Pancreas (tissue), 10 donors: ENCODE measurements at regions not wholly inside any gene's neighbourhood (a gene's known extent, or its start where the extent isn't known, plus 50 kb on each side); places are given as distances from the start of the nearest gene placed in this dataset.

Experiments used
- ATAC-seq, 4 donors: fragments of 200-7000 bp; cut with Tn5 transposase; one replicate each; pipeline versions ENCODE4 v1.8.0 to v1.9.1; 2020; ENCODE audit warnings: mild to moderate bottlenecking in 4 of 4, moderate library complexity in 4 of 4
- DNase-seq, 6 donors: peaks; one replicate each; pipeline ENCODE4 v3.0.0-alpha.2; 2020
- FAIRE-seq: peaks from 2 replicates; lab custom pipeline; 2012; peaks lifted over from hg19 to GRCh38; lab: Jason Lieb, UNC
- H3K27ac ChIP-seq, 4 donors: fragments of 200-600 bp; sonication (generic); 1 replicate in 3 of 4; 2 replicates in 1 of 4; pipeline versions ENCODE4 v1.5.0 to v1.8.0; 2020
- H3K27me3 ChIP-seq, 4 donors: fragments of 200-600 bp; one replicate each; pipeline ENCODE4 v1.8.0; 2021
- H3K36me3 ChIP-seq, 3 donors: fragments of 200-600 bp; sonication (generic) in 1 of 3; one replicate each; pipeline versions ENCODE4 v1.5.0 to v1.8.0; 2020 to 2021
- H3K4me1 ChIP-seq, 3 donors: fragments of 200-600 bp; one replicate each; pipeline ENCODE4 v1.8.0; 2021
- H3K4me3 ChIP-seq, 4 donors: fragments of 200-600 bp; sonication (generic) in 2 of 4; one replicate each; pipeline versions ENCODE4 v1.5.0 to v1.8.0; 2020 to 2021
- H3K9me3 ChIP-seq, 4 donors: fragments of 200-600 bp; one replicate each; pipeline ENCODE4 v1.8.0; 2021
- WGBS, 2 donors: extraction: QIAGEN DNeasy Blood & Tissue Kit; methylation state at CpG; one replicate each; pipeline ENCODE4 v1.1.7; 2013; 5-methylcytosine and 5-hydroxymethylcytosine counted together
- intact Hi-C, 3 donors: fragments of 100-400 bp; cut with DNase I; formaldehyde crosslinking; loops; one replicate each; pipeline versions ENCODE4 v1.11.1 to v1.14.2; 2022
- TF ChIP-seq, protein P1 (sequence below), 4 donors: fragments of 200-600 bp; sonication (generic) in 3 of 4; IDR thresholded peaks; one replicate each; pipeline versions ENCODE4 v1.5.0 to v1.8.0; 2021; ENCODE audit warnings: antibody characterized with exemption in 4 of 4
- donor health status: healthy with polysubstance abuse.
- donor health status: DM: no; HTN: no; CAD: no; lungs with moderate emphysema.
- donor health status: DM: no; HTN: no; CAD: no.
- donor health status: control.
- donor health status: control.
- donor health status: Bipolar disorder and iron deficiency.
- donor health status: DM: yes; HTN: yes; CAD: no.
- donor health status: DM: no; HTN: no; CAD: no.
- donor health status: DM: no; HTN: no; CAD: no.
- donor health status: DM: yes; HTN: yes; CAD: no.

DNA sequence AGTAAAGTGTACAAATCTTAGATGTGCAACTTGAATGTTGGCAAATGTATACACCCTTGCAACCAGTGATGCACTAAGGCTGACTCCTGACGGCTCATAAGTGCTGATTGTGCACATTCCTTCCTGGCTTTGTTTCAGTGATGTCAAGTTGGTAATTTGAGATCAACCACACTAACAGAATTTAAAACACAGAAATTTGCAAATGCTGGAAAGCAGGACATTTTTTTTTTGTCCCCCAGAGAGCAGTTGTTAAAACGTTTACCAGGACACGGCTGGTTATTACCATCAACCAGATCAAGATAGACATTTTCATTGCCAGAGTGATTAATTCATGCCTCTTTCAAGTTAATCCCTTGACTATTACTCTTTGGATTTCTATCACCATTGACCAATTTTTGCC lies 735.6 kb downstream of the RFPL4B start:
- no peaks in the 10 kb centered on the region for H3K36me3 ChIP-seq
- H3K27me3 ChIP-seq = no peaks in the 10 kb centered on the region
- no peak overlapping the region for H3K4me3 ChIP-seq
- WGBS, 2 donors = 22 to 31% methylated on average over 3 of the region's 3 CpGs
- no peaks in the 10 kb centered on the region for H3K9me3 ChIP-seq
- FAIRE-seq = no peak
- no peak for DNase-seq
- ATAC-seq = no peak
- no peak overlapping the region for H3K27ac ChIP-seq
- no peaks in the 10 kb centered on the region for H3K4me1 ChIP-seq
- TF ChIP-seq, protein P1, sequence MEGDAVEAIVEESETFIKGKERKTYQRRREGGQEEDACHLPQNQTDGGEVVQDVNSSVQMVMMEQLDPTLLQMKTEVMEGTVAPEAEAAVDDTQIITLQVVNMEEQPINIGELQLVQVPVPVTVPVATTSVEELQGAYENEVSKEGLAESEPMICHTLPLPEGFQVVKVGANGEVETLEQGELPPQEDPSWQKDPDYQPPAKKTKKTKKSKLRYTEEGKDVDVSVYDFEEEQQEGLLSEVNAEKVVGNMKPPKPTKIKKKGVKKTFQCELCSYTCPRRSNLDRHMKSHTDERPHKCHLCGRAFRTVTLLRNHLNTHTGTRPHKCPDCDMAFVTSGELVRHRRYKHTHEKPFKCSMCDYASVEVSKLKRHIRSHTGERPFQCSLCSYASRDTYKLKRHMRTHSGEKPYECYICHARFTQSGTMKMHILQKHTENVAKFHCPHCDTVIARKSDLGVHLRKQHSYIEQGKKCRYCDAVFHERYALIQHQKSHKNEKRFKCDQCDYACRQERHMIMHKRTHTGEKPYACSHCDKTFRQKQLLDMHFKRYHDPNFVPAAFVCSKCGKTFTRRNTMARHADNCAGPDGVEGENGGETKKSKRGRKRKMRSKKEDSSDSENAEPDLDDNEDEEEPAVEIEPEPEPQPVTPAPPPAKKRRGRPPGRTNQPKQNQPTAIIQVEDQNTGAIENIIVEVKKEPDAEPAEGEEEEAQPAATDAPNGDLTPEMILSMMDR (IDR thresholded peaks at IDR 0.05) = no peak
- intact Hi-C loops = no loop called here

DNA sequence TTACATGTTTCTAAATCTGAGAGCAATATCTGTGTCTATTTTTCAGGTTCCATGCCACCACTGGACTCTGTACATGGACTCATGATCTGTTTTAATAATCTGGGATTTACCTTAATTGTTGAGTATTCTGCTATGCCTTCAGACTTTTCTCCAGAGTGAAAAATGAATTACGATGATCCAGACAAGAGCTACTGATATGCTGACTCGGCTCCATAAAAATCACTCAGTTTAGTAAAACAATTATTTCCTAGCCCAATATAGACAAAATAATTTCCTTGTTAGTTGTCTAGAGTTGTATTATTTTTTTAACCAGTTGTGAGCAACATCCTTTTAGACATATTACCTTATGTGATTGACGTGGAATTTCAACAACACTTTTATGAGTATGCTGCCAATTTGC lies 736.8 kb downstream of the RFPL4B start:
- ATAC-seq (no peak), FAIRE-seq (no peak), DNase-seq (no peak)
- Histone ChIP-seq H3K27ac (no peak overlapping the region), H3K9me3 (no peaks in the 10 kb centered on the region), H3K4me1 (no peaks in the 10 kb centered on the region), H3K27me3 (no peaks in the 10 kb centered on the region), H3K36me3 (no peaks in the 10 kb centered on the region), H3K4me3 (no peak overlapping the region)
- WGBS, 2 donors = 83 to 87% methylated on average over 3 of the region's 3 CpGs
- TF ChIP-seq, protein P1 (IDR thresholded peaks at IDR 0.05) = no peak
- intact Hi-C loops = no loop called here

DNA sequence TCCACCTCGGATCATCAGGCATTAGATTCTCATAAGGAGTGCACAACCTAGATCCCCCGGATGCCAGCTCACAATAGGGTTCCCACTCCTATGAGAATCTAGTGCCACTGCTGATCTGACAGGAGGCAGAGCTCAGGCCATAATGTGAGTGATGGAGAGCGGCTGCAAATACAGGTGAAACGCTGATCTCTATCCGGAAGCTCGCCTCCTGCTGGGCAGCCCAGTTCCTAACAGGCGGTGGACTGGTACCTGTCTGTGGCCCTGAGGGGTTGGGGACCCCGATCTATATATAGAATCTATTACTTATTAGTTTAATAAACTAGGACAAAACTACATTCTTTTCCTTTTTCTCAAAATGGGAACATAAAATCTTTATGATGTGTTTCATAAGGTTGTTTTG lies 741.9 kb downstream of the RFPL4B start:
- DNase-seq (no peak), FAIRE-seq (no peak), ATAC-seq (no peak)
- H3K4me3 ChIP-seq = no peak overlapping the region
- no peaks in the 10 kb centered on the region for H3K36me3 ChIP-seq
- no peaks in the 10 kb centered on the region for H3K27me3 ChIP-seq
- H3K27ac ChIP-seq = no peak overlapping the region
- H3K9me3 ChIP-seq = no peaks in the 10 kb centered on the region
- 69 to 87% methylated on average over 8 of the region's 8 CpGs for WGBS, 2 donors
- intact Hi-C loops = no loop called here
- H3K4me1 ChIP-seq = no peaks in the 10 kb centered on the region
- TF ChIP-seq, protein P1 (IDR thresholded peaks at IDR 0.05) = no peak

DNA sequence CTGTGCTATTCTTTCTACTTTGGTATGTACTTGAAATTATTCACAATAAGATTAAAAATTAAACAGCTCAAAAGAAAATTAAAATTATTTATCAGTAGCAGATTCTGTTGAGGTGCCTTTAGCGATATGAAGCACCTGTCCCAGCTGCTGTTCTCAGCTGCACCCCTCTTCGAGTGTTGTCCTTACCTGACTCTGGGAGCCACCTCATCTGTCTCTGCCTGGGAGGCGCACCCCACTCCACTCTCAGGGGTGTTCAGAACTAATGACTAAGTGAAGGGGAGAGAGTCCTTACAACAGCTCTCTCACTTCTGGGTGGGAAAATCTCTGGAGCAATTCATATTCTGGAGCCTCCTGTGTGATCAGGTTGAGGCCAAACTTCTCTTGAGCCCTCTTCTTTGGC lies 745.7 kb downstream of the RFPL4B start:
- H3K27ac ChIP-seq = no peak overlapping the region
- H3K27me3 ChIP-seq = no peaks in the 10 kb centered on the region
- intact Hi-C loops = no loop called here
- no peaks in the 10 kb centered on the region for H3K9me3 ChIP-seq
- TF ChIP-seq, protein P1 (IDR thresholded peaks at IDR 0.05) = no peak
- no peak for FAIRE-seq
- no peak for ATAC-seq
- DNase-seq = no peak
- no peaks in the 10 kb centered on the region for H3K4me1 ChIP-seq
- WGBS, 2 donors = 85 to 86% methylated on average over 3 of the region's 3 CpGs
- no peaks in the 10 kb centered on the region for H3K36me3 ChIP-seq
- H3K4me3 ChIP-seq = no peak overlapping the region

DNA sequence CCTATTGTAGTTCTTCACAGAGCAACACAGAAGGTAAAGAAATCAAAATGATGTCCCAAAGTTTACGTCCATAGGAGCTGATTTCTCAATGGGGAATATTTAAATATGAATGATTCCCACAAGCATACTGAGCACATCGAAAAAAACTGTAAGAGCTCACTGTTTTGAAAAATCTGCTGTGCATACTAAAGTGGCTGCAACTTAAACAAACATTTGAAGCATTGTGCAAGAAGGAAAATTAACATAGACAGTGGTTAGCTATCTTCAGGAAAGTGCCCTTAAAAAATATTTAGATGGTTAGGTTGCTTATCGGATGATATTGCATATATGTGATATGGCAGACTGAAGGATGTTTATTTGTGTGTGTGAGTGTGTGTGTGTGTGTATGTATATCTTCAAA lies 747.6 kb downstream of the RFPL4B start:
- ATAC-seq (no peak), DNase-seq (no peak), FAIRE-seq (no peak)
- TF ChIP-seq, protein P1 (IDR thresholded peaks at IDR 0.05) = no peak
- Histone ChIP-seq H3K9me3 (no peaks in the 10 kb centered on the region), H3K4me1 (no peaks in the 10 kb centered on the region), H3K27me3 (no peaks in the 10 kb centered on the region), H3K4me3 (no peak overlapping the region), H3K36me3 (no peaks in the 10 kb centered on the region), H3K27ac (no peak overlapping the region)
- intact Hi-C loops = no loop called here
- 39 to 57% methylated on average over 3 of the region's 3 CpGs for WGBS, 2 donors
